HL-60 (cell line): ENCODE measurements at regions not wholly inside any gene's neighbourhood (a gene's known extent, or its start where the extent isn't known, plus 50 kb on each side); places are given as distances from the start of the nearest gene placed in this dataset.

Experiments
- CTCF ChIP-seq: IDR thresholded peaks from one replicate; pipeline ENCODE4 v1.5.1; 2011; ENCODE audit warnings: low read length, control low read depth, inconsistent platforms; ENCODE audit not compliant: insufficient read depth
- POLR2AphosphoS5 ChIP-seq: IDR thresholded peaks from 2 replicates; pipeline ENCODE4 v1.6.1; 2012; ENCODE audit warnings: low read depth

DNA sequence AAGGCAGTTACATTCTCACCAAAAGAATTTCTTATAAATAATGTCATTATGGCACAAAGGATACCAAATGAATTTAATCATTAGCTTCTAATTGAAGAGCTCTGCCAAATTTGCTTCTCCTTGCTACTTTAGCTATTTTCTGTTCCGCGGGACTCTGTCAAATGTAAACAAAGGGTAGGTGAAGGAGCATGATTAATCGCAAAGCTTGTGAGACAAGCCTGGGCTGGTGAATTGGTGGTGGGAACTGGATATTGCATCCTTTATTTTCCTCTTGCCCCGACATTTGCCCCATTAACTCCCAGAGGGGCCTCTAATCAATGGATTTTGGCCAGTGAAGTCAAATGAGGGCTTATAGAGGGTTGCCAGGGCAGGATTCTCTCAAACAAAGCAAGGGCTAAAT, 234.2 kb upstream of the RFX3 start:
- TF ChIP-seq CTCF (no peak), POLR2AphosphoS5 (no peak)
